HG02943 (cell line): ENCODE measurements at regions not wholly inside any gene's neighbourhood (a gene's known extent, or its start where the extent isn't known, plus 50 kb on each side); places are given as distances from the start of the nearest gene placed in this dataset.

Source experiments
- ATAC-seq: cut with Tn5 transposase; IDR thresholded peaks from one replicate; pipeline ENCODE4 v1.9.1; 2021; ENCODE audit warnings: mild to moderate bottlenecking, low read depth, moderate library complexity; ENCODE audit not compliant: unreplicated experiment

DNA sequence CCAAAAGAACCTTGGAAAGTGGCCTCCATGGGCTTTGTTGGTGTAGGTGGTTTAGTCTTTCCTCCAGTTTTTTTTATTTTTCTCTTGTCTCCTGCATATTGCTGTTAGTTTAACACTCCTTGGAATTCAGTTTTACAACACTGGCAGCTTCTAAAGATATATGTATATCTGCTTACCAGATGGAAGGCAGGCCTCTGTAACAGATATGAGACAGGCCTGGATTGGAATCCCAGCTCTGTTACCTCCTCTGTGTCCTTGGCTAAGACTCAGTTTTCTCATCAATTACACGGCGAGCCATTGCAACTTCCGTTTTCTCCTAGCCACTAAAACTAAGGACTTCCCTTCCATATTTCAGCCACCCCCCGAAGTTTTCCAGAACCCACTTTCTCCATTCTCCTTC is 133.4 kb upstream of the SMAD1 start:
- ATAC-seq = no peak

DNA sequence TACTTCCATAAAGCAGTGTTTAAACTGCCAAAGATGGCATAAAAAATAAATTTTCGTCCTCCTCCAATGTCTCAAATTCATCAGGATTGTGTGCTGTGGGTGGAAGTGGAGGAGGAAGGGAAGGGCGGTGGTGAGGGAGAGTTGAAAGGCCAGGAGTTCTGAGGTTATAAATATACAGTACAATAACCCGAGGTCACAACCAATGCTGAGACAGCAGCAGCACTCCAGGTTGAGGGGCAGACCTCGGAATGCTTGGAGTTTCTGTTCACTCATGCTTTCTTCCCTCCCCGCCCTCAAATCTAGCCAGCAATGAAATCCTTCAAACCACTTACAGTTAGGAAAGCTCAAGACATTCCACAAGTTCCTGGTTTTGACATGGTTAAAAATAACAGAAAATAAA is 134.0 kb upstream of the SMAD1 start:
- ATAC-seq = no peak

DNA sequence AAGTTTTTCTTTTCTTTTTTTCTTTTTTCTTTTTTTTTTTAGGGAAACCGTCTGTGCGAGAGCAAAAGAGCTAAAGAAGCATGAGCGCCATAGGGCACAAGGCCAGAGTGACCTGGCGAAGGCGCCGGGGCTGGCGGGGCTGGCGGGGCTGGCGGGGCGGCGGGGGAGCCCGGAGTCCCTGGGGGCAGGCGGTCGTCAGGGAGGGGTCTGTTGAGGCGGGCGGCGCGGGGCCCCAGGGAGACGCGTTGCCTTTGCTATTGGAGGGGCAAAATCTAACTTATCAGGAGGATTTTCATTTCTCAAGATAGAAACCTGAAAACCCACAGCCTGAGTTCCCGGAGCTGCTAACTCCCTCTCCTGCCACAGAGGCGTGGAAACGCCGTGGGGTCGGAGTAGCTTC is 135.6 kb upstream of the SMAD1 start:
- ATAC-seq = no peak

DNA sequence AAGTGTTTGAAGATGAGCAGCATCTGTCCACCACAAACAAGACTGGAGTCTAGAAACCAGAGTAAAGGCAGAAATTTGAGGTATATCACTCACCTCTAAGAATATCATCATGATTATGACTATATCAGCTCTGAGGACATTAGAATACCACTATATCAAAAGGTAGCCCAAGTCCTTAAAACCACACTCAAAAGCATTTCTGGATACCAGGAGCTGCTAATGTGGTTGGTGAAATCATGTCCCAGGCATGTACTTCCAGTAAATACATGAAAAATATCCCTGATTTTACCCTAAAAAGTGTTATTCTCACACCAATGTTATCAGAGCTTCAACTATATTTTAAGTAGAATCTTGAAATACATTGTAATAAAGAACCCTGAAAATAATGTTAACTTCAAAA is 136.3 kb upstream of the SMAD1 start:
- no peak for ATAC-seq

DNA sequence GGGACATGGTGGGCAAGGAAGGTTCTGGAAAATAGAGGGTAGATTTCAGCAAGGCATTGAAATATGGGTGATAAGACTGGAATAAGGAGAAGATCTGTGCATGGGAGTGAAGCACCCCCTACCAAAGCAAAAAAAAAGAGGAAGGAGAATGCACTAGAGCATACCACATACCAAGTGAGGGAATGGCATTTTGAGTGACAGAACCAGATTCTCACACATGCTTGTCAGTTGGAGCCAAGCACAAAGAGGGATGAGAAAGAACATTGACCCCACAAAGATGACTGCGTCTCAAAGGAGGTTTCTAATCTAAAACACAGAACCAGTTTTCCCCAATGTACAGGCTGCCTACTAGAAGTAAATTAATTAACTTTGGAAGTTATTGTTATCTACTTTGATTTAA is 140.3 kb upstream of the SMAD1 start:
- no peak for ATAC-seq

DNA sequence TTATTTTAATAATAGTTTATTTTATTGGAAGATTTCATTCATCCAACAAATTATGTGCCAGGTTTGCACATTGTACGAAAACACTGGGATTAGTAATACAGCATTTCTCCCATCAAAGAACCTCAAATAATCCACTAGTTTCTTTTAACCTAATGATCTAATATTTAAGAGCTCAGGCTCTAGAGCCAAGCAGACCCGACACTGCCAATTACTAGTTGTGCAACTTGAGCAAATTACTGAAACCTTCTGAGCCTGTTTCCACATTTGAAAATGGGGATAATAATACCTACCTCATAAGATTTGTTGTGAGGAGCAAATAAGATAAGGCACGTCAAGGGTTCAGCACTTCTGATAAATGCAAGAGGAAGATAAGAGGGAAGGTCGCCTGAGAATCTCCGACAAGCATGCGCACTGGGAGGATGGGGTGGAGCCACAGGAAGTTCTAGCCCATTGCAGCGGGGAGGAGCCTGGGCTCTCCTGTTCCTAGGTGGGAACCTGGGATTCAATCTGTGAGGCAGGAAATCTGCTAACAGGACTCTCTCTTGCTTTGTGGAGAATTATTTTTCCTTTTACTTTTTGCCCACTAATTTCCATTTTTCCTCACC is 141.5 kb upstream of the SMAD1 start:
- no peak for ATAC-seq

DNA sequence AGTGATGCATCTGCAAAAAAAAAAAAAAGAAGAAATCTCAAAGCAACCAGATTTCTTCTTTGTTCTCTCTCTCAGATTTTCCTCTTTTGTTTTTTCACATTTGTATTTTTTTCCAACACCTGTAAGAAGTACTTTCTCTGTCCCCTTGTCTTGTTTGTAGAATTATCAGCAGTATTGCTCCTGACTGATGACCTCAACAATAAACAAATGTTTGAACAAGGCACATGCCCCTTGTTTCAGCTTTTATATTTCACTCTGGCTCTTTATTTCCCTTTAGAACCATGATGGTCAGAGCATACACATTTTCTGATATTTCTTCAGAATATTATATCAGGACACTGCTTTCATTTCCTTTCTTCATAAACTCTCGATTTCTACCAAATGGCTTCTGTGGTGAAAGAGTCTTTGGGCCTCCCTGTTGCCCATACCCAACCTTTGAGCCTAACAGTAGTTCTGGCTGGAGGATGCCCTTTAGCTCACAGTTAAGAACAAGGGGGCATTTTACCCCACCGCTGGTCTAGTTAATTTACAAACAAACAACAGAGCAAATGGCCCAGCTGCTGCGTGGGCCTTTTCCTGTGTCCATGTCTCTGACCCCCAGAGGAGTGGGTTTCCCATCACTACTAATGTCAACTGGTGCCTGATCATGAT is 142.5 kb upstream of the SMAD1 start:
- no peak for ATAC-seq

DNA sequence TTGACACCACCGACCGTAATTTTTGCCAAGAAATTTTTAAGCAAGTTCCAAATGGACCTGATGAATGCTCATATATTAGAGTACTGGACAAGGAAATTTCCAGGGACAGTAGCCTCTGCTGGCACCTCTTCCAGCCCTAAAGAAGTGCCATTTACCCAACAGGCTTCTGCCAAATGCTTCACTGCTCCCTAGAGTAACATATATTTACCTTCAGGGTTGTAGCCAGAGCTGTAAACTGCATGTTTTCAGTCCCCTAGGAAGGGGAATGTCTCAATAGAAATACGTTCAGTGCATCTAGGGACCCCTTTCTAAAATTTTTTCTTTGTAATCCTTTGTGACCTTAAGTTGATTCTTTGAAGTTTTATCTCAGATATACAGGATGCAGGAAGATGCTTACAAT is 143.1 kb upstream of the SMAD1 start:
- no peak for ATAC-seq

DNA sequence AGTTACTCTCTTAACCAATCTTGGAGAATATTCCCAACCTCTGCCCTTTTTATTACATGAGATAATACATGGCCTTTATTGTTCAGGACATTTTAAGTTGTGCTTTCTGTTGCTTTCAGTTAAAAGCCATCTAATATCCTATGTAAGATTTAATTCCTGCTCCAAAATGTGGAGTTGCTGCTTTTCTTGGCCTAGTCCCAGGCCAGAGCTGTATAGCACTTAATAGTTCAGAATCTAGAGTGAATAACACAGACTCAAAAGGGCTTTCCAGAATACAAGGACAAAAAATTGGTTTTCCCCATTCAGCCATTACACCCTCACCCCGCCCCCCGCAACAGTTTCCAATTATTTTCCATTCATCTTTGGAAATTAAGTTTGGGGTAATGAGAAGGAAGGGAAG is 144.3 kb upstream of the SMAD1 start:
- no peak for ATAC-seq

DNA sequence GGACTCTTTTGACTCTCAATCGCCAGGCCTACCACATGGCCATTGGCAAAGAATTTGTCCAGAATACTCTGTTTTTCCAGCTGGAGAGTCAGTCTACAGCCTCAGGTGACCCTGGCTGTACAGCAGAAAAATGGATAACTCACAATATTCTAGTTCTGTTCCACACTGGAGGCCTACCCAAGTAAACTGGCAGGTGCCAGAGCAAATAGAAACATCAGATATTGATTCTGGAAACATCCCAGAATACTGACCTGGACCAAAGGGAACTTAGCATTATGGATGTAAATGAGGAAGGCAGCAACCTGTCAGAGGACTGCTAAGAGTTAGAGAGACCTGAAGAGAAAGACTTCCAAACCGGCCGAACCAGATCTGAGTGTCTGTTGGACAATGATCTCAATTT is 147.9 kb upstream of the SMAD1 start:
- ATAC-seq = no peak

DNA sequence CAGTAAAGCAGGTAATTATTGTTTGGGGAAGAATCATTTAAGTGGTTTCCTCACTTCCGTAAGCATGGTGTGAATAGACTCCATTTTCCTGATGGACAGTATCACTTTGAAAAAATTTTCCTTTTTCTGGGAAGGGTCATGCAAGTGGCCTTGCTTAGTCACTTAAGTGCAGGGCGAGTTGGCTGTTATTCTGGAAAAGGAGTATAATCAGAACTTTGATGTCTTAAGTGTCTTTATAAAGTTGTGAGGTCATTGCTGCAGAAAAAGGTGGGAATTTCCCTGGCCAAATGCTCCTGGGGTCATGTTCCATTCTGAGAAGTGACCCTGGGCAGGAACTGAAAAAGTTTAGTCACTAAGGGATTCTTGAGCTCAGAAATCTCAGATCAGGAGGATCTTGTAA is 146.1 kb upstream of the OTUD4 start:
- ATAC-seq = no peak

DNA sequence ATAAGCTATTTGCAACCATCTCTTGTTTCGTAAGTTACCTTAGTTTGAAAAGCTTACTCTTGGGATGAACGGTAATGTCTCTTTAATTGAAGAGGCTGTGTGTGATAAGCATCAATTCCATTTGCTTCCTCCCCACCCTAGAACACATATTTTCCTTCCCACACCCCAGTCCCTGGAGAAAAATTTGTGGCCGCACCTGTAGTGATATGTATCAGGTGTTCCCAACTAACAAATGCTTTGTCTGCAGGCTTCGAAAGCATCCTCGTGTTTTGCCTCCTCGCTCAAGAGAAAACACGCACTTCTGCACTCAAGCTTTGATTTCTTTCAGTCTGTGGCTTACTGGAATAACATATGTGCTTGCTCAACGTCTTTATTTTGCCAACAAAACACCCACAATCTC is 143.8 kb upstream of the OTUD4 start:
- no peak for ATAC-seq

DNA sequence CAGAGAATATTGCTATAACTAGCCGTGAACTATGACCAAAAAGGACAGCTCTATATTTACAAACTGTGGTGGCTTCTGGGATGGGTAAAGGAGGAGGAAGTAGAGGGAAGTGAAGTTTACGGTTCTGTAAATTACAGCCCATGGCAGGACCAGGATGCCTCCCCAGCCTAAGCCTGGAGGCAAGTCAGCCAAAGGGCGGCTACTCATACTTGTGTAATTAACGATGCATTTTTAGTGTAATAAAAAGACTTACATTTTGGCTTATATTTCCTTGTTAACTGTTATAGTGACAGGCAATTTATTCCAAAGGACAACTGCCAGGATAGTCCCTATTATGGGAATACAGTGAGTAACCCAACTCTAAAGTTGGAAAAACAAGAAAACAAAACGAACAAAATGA is 139.9 kb upstream of the OTUD4 start:
- no peak for ATAC-seq

DNA sequence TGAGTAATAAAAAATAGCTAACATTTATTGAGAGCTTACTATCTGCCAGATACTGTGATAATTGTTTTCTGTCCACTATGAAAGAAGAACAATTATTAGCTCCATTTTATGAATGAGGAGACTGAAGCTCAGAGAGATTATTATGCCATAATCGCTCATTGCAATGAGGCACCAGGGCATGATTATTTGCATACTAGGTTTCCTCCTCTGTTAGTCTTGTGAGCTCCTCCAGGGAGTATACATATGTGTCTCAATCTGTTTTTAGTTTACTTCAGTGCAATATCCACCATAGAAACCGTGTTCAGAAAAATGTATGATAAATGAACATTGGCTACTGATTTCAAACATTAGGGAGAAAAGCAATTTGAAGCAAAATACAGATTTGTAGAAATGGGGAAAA is 139.4 kb upstream of the OTUD4 start:
- ATAC-seq = no peak

DNA sequence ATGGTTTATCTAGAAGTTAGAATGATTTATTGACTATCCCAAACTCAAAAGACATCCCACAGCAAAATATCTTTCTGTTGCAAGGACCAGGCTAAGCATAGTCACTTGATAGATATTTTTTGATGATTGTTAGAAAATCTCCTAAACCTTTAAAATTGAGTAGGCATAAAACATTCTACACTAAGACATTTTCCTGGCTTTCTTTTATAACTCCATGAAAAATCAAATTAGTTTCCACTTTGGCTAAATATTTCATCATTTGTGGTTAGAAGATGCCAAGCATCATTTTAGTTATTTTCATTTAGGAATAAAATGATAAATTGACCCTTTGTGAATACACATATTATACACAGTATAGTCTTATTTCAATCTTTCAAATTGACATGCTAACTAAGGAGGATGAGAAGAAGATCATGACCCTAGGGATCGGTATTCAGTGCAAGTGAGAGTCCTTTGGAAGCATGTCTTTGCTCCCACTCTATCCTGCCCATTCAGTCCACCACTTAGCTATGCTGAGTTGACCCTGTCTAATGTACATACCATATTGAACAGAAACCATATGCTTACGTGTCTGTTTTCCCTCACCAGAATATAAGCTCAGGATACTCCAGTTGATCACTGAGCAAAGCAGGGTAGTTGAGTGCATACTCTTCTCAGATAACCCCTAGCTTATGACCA is 136.6 kb upstream of the OTUD4 start:
- ATAC-seq = no peak

DNA sequence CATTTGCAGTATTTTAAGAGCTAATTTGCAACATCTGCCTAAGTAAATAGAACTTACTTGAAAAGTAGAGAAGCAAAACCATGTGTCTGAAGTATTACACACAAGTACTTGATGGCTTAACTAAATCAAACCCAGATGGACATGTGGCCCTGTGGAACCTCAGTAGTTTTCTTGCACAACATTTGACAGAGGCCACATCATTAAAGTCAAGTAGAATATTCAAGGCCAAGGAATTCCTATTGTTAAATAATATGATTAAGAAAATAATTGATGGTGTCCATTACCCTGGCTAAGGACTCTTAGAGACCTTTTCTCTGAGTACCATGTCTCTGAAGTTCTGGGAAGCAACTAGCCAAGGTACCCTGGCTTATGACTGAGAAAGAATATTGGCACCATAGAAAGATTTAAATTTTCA is 135.4 kb upstream of the OTUD4 start:
- ATAC-seq = no peak

DNA sequence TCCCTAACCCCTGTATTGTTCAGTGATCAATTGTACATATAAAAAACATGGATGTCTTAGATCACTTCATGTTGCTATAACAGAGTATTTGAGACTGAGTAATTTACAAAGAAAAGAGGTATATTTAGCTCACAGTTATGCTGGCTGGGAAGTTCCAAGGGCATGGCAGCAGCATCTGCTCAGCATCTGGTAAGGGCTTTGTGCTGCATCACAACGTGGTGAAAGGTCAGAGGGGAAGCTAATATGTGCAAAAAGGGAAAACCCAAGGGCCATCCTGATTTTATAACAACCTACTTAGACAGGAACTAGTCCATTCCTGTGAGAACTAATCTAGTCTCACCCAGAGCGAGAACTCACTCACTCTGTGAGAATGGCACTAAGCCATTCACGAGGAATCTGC is 128.2 kb upstream of the OTUD4 start:
- ATAC-seq = no peak

DNA sequence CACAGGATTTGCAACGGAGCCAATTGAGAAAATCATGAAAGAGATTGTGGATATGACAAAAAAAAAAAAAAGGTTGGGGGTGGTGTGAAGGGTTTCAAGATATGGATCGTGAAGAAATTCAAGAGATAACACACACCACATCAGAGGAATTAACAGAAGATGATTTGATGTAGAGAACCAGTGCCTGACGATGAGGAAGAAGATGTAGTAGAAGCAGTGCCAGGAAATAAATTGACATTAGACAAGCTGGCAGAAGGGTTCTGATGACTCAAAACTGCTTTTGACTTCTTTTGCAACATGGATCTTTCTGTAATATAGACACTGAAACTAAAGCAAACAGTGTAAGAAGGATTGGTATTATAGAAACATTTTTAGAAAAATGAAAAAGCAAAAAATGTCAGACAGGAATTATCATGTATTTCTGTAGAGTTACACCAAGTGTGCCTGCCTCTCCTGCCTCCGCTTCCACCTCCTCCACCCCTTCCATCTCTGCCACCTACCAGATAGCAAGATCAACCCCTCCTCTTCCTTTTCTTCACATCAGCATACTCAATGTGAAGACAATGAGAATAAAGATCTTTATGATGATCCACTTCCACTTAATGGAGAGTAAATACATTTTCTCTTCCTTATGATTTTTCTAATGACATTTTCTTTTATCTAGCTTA is 127.5 kb upstream of the OTUD4 start:
- ATAC-seq = no peak

DNA sequence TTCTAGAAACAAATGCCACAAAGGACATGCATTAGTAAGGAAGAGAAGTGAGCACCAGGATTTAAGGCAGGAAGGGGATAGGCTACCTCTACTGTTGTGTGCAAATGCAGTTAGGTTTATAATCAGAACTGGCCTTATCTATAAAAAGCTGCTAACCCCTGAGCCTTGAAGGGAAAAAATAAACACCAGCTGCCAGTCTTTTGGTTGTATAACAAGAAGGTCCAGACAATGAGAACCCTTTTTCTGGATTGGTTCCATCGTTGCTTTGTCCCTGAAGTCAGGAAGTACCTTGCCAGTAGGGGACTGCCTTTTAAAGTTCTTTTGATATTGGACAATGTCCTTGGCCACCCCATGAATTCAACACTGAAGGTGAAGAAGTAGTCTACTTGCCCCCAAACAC is 126.7 kb upstream of the OTUD4 start:
- ATAC-seq = no peak

DNA sequence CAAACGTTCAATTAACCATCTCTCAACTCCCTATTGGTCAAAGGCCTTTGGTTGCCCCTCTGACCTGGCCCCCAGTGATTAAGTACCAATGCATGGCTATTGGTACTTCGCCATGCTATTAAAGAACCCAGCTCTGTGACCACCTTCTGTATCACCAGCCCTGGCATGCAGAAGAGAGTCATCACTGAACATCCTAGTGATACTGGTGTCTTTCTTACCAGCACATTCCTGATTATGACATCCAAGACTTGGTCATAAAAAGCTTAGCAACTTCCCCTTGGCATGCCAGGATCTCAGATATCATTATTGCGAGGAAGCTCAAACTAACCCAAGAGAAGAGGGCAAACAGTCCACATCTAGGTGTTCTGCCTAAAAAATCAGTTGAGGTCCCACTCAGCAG is 122.3 kb upstream of the OTUD4 start:
- no peak for ATAC-seq

DNA sequence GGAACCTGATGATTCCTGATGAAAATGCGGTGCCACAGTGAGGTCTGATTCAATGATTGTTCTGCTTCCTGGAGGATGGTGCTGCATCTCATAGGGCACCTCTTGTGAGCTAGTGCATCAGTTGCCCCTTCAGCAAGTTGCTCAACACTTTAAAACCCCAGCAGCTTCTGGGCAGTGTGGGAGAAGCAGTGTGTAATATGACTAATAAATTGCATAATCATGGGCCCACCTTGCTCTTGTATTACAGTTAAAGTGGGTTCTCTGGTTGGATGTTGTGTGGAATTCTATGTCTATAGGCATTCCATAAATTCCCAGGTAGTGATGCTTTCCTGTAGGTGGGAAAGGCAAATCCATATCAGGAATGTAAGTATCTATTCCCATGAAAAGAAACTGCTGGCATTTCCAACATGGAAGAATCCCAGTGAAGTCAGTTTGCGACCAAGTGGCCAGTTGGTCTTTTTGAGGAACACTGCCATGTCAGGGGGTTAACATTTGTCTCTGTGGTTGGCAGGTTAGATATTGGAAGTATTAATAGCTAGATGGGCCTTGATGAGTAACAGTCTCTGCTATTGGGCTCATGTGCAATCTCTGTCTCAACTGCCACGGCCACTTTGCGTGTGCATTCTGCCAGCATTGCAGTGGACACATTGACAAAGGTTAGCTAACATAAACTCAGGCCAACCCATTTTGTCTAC is 121.1 kb upstream of the OTUD4 start:
- ATAC-seq = no peak
